Stromal cell of bone marrow (primary cell): ENCODE measurements at regions not wholly inside any gene's neighbourhood (a gene's known extent, or its start where the extent isn't known, plus 50 kb on each side); places are given as distances from the start of the nearest gene placed in this dataset.
"Not testable (repeated sequence)": the region's sequence is repeated elsewhere in the genome, so short reads cannot be mapped to it uniquely, and the experiment has no call there.

Source experiments
- DNase-seq: peaks from one replicate; pipeline ENCODE4 v3.0.0-alpha.2; 2012; ENCODE audit warnings: low read depth

DNA sequence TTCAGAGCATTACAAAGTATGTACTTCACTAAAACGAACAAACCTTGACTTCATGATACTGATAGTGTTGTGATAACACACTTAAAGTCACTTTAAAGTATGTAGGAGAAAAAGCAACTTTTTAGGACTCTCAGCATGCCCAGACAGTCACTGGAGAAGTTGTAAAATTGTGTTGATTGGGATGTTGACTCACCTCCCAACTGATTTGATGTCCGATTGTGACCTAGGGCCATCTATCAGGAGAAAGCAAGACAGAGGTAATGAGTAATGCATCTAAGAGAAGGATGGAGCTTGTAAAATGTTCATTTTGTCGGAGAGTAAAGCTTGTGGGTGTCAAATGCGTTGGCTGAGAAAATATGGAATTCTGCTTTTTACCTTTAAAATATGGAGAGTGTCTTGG is 135.4 kb upstream of the SEMA3D start:
- no peak for DNase-seq

GRCh38 chr7:85320699-85321476 is 134.0 kb upstream of the SEMA3D start:
- no peak for DNase-seq

DNA sequence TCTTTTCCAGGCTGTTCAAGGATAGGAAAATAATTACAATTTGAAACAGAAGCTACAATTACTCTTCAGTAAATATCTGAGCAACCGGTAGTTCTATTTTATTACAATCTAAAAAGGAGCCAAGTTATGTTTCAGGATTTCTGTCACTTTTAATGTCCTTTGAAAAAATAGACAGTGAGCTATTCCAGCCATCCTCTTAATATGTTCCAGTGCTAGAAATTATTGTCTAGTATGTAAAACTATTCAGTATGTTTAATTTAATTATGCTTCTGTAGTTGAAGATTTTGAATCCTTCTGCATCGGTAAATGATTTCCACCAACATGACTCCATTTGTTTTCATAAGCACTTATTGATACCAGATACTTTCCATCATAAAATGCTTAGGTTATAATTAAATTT is 129.6 kb upstream of the SEMA3D start:
- DNase-seq, result no peak

DNA sequence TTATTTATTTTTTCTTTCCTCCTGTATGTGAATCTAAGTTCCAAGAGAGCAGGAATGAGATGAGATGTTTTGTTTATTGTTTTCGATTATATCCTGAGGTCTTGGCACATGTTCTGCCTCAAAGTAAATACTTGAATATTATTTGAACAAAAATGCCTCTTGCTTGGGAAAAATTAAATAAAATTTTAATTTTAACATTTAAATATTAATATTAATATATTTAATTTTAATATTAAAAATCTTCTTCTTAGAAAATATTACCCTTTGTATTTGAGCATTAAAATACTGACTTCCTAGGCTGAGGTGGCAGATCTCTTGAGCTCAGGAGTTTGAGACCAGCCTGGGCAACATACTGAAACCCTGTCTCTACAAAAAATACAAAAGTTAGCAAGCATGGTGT is 123.4 kb upstream of the SEMA3D start:
- DNase-seq, result no peak

DNA sequence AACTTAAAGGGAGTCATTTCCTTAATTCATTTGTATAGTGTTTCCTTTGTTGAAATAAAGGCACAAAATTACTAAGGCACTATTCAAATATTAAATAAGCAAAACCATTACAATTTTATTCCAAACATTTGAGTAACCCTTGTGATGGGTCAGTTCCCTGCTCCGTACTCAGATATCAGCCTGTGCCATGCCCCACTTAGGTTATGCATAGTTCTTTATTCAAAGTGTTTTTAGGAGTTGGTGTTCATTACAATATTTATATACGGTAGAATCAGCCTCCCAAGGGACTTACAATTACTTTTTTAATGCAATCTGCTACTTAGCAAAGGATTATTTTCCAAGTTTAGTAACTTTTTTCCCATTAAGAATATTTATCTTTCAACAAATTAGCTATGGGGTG is 119.3 kb upstream of the SEMA3D start:
- DNase-seq, result no peak

DNA sequence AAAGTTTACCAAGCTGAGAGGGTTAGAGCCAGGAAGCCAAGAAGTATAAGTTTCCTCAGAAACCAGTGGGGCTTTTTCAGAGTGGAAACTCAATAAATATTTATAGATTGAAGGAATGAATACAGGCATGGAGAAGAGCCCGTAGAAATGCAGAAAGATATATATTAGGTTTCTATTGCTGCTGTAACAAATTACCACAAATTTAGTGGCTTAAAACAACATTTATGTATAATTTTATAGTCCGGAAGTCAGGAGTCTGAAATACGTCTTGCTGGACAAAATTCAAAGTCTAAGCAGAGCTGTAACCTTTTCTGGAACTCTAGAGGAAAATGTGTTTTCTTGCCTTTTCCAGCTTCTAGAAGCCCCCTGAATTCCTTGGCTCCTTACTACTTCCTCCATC is 107.3 kb upstream of the SEMA3D start:
- no peak for DNase-seq

DNA sequence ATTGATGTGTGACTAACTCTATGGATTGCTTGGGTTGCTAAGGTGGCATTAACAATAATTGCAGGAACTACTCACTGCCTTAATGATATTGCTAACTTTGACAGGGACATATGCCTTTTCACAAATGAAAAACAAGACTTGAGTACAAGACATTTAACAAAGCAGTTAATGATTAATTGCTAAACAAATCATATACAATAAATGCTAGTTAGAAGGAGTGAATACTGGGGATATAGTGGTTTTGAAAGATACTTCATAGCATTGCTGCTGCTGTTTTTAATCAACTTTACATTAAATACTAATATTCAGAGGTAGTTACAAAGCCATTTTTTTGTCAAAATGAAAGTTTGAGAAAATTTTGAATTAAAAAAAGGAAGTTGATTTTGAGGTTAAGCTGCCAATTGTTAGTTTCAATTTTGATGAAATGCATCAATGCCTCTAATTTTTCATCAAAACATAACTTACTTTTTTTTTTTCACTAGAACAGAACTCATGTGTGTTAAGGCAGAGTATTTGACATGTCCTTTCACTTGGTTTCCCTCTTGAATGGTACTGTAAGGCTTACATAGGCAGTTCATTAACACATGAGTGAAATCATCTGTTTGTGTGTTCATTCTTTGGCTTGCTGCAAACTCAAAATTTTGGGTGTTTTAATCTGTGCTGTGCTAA is 106.2 kb upstream of the SEMA3D start:
- DNase-seq, result no peak

GRCh38 chr7:85290269-85290668 is 103.4 kb upstream of the SEMA3D start:
- no peak for DNase-seq

DNA sequence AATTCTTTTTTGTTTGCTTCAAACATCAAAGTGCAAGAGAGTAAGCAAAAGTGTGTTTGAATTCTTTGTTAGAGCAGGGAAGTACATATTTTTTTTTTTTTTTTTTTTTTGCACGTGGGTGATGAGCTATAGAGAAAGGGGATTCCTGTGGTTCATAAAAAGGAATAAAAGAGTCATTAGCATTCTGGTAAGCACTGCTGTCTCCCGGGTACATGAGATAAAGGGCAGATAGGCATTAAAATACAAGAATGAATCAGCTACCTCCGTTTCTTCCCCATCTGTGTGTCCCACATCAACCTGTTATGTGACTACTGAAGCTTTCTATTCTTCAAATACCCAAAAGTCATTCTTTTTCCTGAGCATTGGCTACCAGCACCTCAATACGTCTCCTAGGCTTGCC is 102.4 kb upstream of the SEMA3D start:
- DNase-seq, result no peak

DNA sequence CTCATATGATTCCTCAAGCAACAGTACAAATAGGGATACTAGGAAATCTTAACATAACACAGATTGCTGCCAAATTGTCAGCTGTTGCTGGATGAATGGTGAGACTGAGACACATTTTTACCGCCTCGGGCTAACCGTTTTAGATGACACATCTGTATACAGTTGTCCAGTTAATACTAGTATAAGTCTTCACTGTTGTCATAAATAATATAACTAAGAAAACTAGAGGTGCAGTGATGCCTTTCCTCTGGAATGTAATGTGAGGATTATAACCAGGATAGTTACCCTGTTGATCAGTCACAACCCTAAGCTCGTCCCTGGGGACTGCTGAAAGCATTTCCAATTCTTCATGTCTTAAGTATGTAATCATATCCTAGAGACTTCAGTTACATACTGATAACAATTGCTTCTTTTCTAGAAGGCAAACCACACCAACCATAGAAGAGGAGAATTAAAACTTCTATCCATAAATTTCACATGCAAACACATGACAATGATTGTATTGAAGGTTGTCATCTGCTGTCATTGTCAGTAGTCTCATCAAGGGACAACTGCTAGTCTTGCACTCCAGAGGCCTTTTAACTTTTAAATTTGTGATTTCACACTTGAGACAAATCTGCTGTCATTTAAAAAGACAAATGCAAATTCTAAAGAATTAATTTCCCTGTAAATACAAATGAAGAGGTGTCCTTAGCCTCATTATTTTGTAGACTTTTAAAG is 100.4 kb upstream of the SEMA3D start:
- no peak for DNase-seq

- DNase-seq, result no peak
Measured at GRCh38 chr7:85286446-85286845, 99.6 kb upstream of the SEMA3D start.

DNA sequence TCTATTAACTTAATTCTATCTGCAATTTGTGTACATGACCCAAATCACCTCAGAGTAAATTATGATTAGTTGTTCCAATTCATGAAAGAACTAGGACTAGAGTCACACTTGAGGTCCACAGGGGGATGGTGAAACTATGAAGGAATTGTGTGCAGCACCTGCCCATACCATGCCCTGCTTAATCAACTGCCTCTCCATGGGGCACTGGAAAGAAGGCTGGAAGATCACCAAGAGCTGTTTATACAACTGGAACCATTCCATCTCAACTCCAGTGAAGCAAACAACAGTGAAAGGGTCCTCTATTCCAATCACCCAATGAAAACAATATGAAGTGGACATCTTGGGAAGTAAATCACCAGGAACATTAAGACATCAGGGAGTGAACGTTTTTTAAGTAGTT is 98.7 kb upstream of the SEMA3D start:
- no peak for DNase-seq

- DNase-seq, result no peak
Measured at GRCh38 chr7:85275204-85275603, 88.3 kb upstream of the SEMA3D start.

DNA sequence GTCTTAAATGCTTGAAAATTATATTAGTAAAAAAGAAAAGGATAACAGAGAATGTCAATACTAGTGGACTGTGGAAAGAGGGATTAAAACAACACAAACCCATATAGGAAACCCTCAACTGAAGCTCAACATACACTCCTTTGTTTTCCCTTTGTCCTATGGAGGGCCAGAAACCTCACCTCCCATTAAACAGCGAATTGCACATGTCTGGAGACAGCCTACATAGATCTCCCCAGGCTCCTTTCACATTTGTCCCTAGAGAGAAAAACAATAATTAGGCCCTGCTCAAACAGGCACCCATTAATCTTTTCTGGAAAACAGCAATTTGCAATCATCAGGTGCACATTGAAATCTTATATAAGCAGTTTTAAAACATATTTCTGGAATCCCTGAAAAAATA is 87.6 kb upstream of the SEMA3D start:
- no peak for DNase-seq

- no peak for DNase-seq
Measured at GRCh38 chr7:85262891-85263290, 76.0 kb upstream of the SEMA3D start.

DNA sequence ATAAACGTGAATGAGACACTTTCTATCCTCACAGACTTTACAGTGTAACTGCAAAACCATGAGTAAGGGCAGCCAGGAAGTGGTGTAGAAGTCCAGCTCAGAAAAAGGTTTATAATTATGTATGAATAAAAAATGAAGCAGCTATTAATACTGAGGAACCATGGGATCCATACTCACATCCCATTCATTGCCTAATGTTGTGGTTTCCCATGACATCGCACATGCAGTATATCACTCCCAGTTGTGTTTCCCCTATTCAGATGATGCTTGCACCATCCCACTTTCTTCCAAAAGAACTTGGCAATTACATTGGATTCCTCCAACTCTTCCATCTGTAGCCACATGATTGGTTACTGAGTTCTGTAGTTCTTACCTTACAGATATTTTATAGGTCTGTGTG is 74.5 kb upstream of the SEMA3D start:
- no peak for DNase-seq

DNA sequence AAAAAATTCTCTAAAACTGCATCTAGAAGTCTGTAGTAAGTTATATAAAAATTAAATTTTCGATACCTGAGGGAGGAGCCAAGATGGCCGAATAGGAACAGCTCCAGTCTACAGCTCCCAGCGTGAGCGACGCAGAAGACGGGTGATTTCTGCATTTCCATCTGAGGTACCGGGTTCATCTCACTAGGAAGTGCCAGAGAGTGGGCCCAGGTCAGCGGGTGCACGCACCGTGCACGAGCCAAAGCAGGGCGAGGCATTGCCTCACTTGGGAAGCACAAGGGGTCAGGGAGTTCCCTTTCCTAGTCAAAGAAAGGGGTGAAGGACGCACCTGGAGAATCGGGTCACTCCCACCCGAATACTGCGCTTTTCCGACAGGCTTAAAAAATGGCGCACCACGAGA is 62.9 kb upstream of the SEMA3D start:
- not testable (repeated sequence) for DNase-seq

DNA sequence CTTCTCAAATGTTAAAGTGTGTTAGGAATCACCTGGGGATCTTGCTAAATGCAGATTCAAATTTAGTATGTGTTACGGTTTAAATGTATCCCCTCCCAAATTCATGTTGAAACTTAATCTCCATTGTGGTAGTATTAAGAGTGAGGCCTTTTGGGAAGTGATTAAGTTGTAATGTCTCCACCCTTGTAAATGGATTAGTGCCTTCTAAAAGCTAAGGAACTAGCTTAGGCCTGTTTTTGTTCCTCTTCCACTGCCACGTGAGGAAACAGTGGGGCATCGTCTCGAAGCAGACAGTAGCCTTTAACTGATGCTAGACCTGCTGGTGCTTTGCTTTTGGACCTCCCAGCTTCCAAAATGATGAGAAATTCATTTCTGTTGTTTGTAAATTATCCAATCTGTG is 52.3 kb upstream of the SEMA3D start:
- no peak for DNase-seq

- DNase-seq, result no peak
Measured at GRCh38 chr7:85237721-85238120, 50.9 kb upstream of the SEMA3D start.
